Hepatocyte (in vitro differentiated cells): ENCODE measurements at regions not wholly inside any gene's neighbourhood (a gene's known extent, or its start where the extent isn't known, plus 50 kb on each side); places are given as distances from the start of the nearest gene placed in this dataset.

Experiments
- CTCF ChIP-seq: fragments of 200-600 bp; sonication (generic); IDR thresholded peaks from 2 replicates; pipeline ENCODE4 v1.5.1; 2016; ENCODE audit warnings: antibody characterized with exemption, mild to moderate bottlenecking; ENCODE audit not compliant: poor library complexity
- EZH2 ChIP-seq: fragments of 200-600 bp; sonication (generic); IDR thresholded peaks from 2 replicates; pipeline ENCODE4 v1.6.1; 2016; ENCODE audit warnings: antibody characterized with exemption, mild to moderate bottlenecking, borderline replicate concordance

- no peak for TF ChIP-seq CTCF
- TF ChIP-seq EZH2 = no peak
These were observed 126.9 kb downstream of the RPS24 start for GRCh38 chr10:78160591-78160990.
